CD4-positive, alpha-beta T cell treated with Interleukin-2 at 100 ng/mL for 4 hours (primary cell): ENCODE measurements at regions not wholly inside any gene's neighbourhood (a gene's known extent, or its start where the extent isn't known, plus 50 kb on each side); places are given as distances from the start of the nearest gene placed in this dataset.

Experiments
- DNase-seq: peaks from one replicate; pipeline ENCODE4 v3.0.0-alpha.2; 2020; ENCODE audit warnings: low spot score

DNA sequence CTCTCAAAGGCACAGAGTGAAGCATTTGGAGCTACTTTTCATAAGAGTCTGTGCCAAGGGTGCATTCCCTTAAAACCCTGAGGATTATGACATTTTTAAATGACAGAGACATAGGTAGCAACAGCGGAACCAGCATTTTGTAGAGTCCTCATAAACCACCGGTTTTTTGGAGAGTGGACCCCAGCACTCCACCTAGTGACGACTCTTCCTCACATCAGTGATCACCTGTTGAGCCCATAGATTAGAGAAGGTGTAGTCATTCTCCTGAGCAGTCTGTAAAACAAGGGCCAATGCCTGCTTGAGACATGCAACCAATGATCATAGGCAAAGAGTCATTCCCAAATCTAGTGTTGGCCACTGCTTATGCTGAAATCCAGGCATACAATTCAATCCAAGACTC lies 399.1 kb downstream of the GXYLT1 start:
- DNase-seq: no peak

DNA sequence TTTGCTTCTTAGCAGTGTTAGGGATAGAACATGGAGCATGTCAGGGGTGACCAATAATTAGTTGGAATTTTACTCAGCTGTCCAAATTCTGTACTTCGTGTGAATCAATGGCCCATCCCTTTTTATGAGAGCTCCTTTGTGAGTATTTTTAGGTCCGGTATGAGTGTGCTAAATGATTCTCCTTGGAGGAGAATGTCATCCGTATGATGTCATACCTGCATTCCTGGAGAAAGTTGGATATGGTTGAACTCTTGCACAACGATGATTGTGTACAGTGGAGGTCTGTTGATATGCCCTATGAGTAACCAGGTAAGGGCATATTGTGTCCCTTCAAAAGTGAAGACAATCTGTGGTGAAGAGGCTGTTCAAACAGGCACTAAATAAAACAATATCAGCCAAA lies 400.8 kb downstream of the GXYLT1 start:
- no peak for DNase-seq

DNA sequence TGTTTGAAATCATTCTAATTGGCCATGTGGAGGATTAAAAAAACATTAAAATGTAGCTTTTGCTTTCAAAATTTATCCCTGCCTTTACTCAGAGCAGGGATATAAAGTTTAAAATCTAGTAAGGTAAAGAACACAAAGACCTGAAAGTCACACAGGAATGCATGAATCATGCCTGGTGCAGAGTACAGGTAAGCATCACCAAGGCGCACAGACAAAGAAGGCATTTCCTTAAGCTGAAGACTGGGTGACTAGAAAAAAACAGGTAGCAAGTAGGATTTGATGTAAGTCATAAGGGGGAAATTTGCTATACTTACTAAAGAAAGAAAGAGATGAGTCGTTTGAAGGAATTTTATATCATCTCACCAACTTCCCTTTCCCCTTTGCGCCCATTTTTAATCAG lies 405.6 kb downstream of the GXYLT1 start:
- DNase-seq: no peak

DNA sequence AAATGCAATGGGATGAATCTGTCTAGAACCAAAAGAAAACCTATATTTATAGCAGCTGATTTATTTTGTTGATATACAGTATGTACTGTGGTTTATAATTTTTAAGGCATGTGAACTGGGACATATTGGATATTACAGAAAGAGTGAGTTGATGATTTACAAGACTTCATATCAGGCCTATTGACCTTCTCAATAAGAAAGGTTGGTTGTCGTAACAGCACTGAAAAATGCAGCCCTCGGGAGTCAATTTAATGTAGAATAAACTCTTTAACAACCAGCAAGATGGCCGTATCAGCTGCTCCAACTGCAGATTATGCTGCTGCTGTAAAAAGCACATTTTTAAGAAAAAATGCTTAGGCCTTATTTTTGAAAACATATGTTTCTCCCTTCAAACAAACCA lies 407.3 kb downstream of the GXYLT1 start:
- DNase-seq: no peak

DNA sequence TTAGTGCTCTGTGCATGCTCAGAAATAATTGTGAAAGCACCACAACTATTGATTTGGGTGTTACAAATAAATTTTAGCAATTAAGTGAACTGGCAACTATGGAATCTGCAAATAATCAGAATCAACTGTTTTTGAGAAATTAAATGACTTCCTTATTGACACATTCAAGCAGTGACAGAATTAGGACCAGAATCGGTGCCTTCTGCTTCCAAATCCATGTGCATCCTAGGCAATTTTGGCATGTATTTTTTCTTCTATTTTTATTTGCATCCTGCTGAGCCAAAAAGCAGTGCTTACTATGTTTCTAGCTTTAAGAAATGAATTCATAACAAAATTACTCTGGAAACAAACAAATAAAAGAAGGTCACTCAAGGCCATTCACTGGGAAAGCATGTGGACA lies 408.2 kb downstream of the GXYLT1 start:
- DNase-seq: no peak

DNA sequence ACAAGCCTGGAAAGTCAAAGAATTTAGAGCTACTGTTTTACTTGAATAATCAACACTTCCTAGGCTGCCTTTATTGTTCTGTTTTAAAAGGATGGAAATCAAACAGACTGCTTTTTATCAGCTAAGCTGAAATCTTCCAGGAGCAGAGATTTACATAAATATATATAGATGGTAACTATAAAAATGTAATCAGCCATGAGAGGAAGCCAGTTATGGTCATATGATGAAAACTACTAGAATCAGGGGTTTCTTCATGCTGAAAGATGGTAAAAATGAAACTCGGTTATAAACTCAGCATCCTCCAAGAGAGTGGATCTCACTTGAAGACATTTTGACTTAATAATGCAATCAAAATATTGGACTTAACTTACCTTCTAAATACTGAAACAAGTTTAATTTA lies 413.0 kb downstream of the GXYLT1 start:
- DNase-seq: no peak

DNA sequence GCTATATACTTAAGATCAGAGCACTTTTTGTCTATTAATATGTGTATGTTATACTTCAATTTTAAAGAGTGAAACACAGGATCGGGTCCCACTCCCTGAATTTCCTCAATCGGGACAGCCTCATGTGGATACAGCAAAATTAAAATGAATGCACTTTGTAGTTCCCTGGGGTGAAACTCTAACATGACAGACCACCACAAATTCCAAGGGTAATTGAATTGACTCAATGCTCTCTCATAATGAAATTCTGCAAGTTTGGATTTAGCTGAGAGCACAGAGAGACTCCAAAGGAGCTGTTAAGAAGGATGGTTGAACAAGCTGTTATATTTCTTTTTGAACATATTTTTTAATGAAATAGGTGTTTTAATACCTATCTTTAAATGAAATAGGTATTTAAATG lies 413.6 kb downstream of the GXYLT1 start:
- DNase-seq: no peak

DNA sequence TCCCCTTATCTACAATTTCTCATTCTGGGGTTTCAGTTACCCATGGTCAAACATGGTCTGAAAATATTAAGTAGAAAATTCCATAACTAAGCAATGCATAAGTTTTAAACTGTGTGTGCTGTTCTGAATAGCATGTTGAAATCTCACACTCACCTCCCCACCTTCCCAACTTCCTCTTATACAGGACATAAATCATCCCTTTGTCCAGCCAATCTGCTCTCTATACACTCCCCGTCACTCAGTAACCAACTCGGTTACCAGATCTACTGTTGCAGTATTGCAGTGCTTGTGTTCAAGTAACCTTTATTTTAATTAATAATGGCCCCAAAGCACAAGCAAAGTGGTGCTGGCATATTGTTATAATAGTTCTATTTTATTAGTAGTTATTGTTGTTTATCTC lies 420.5 kb downstream of the GXYLT1 start:
- no peak for DNase-seq

DNA sequence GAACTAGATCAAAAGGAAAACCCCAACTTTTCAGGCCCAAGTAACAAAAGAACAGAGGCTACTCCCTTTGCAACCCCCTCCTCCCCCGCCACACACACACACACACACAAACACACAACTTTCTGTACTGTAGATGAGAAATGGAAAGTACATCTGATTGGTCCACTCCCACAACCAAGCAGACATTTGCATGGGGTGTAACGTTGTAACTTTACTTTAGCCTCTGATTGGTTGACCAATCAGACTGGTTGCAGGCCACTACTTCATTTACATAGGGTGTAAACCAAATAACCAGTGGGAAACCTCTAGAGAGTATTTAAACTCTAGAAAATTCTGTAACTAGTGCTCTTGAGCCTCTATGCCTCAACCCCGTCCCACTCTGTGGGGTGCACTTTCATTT lies 425.5 kb downstream of the GXYLT1 start:
- DNase-seq: no peak

DNA sequence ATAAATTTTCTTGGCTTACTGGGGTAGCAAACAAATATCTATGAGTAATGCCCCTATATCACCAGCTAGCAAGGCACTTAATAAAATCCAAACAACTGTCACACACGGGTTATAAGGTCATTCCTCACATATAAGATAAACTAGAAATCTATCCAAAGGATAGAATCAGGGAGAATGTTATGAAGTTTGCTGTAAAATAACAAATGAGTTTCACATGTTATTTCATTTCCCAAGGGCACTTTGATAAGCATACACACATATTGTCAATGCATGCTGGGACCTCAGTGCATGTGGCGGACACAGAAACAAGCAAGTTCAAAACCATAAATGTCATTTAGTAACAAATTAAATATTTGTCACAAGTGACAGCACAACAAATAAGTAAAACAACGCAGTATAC lies 429.4 kb downstream of the GXYLT1 start:
- no peak for DNase-seq

DNA sequence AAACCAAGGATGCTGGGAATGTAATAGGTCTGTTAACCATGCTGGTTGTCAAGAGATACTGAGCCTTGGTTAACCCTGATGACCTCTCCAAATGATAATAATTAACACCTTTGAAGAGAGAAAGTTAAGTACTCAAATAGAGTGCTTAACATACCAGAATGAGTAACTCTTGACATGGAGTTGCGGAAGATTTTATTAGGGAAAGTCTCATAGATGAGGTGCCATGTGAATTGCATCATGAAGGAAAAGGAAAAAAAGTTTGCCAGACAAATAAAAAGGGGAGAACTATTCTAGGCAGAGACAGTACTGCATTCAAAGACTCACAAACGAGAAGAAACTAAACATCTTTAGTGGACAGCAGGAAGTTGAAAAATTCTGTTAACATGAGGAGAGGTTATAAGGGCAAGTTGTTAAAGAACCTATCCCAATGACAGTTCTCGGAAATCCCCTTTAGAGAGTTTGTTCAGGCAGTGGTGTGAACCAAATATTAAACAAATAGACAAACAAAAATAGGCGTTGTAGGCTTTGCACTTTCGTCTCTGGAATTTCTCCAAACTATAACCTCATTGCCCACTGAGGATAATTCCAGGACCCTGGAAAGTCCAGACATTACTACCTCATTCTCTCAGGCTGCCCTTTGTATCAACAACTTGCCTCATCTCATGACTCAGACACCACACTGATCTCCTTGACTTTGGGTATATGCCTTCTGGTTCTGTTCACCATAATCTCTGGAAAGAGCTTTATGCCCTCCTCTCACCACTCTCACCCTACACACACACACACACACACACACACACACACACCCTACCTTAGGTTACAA lies 435.0 kb downstream of the GXYLT1 start:
- DNase-seq: no peak

DNA sequence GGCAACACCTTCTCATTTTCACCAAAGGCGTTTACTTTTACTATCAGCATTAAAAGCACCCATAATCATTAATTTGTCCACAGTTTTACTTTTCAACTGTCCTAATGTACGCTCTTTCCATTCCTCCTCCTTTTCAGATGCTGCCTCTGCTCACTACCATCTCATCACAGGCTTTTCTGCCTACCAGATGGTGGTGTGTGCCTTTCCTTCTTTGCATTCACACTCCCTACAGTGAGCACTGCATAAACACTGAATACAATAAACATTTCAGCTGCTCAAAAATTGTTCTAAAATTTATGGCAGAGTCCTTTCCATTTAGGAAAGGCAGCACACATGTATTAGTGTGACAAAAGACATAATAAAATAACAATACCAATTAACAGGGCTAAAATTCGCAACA lies 435.7 kb downstream of the GXYLT1 start:
- no peak for DNase-seq

DNA sequence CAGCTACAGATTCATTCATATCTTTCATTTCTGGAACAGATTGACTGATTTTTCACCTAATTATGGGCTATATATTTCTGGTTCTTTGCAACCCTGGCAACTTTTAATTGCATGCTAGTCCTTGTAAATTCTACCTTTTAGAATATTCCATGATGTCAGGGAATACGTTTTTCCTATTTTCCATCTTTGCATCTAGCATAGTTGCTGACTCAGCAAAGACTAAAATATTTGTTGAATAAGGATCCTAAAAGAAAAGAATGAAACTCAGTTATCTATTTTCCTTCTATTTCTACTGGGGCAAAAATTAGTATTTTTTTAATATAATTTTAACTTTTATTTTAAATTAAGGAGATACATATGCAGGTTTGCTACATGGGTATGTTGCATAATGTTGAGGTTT lies 438.3 kb downstream of the GXYLT1 start:
- no peak for DNase-seq

DNA sequence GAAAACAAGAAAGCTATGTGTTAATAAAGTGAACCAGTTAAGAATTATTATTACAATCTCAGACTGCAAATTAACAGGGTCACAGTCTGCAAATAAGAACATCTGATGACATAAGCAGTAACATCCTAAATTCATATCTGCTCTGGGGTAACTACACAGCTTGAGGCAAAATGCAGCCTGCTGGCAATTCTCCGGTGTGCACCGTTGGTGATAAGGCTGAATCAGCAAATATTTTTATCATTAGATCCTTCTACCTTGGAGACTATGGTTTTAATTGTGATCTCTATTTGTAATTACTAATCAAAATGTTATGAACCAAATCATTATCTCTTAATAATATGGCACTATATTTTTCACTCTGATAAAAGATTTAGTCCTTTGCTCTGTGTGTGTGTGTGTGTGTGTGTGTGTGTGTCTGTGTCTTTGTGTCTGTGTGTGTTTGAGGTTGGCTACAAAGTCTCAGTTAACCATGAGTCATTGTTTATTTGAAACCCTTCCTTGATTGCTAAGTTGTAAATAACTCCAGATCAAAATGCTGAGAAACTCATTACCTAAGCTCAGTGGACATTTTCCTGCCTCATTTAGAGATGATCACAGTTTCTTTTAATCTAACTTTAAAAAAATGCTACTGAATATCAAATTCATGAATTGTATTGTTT lies 442.6 kb downstream of the GXYLT1 start:
- no peak for DNase-seq

DNA sequence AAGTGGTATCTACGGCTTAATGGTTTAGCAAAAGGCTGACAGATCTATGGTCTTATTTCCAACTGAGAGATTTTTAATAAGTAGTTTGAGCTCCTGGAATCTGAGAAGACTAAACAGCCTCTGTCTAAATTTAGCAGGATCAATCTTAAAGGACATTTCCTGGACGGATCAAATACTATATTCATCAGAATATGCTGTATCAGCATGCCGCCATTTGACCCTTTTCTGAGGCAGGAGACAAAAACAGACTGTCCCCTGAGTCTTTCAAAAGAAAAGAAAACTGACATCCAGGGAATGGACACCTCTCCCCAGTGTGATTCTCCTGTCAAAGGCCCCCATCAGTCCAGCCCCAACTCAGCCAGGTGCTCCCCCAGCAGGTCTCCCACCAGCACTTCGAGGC lies 443.7 kb downstream of the GXYLT1 start:
- DNase-seq: no peak

DNA sequence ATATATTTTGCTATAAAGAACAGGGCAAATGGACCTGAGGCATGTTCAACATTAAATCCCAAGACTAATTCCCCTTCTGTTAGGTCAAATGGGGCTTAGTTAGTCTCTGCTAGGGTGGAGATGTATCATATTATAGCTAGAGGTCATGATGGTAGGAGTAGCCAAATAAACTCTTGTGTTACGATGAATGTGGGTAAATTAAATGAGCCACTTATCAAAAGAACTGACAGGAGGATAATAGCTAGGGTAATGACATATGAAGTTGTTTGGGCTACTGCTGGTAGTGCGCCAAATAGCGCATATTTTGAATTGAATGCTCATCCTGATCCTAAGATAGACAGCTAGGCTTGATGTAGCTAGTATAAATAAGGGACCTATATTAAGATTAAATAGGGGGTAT lies 445.0 kb downstream of the GXYLT1 start:
- DNase-seq: no peak

DNA sequence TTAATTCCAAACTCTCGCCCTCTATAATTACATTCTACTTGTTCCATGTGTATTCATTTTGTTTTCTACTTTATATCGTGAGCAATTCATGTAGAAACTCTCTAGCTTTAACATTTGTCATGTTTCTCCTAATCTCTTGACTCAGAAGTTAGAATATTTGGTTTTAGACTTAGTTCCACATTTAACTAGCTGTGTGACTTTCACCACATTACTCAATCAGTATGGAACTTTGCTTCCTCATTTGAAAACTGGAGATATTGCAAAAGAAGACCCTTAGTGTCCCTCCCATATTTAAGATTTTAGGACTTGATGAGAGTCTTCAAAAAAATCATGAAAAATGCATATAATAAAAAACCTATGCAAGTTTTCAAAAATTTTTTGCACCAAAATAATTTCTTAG lies 447.5 kb downstream of the GXYLT1 start:
- no peak for DNase-seq

DNA sequence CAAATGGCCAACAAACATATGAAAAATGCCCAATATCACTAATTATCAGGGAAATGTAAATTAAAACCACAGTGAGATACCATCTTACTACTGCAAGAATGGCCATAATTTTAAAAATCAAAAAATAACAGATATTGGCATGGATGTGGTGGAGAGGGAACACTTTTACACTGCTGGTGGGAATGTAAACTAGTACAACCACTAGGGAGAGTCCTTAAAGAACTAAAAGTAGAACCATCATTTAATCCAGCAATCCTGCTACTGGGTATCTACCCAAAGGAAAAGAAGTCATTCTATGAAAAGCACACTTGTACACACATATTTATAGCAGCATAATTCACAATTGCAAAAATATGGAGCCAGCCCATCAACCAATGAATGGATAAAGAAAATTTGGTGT lies 459.7 kb downstream of the GXYLT1 start:
- peak; percentile 18 for DNase-seq

DNA sequence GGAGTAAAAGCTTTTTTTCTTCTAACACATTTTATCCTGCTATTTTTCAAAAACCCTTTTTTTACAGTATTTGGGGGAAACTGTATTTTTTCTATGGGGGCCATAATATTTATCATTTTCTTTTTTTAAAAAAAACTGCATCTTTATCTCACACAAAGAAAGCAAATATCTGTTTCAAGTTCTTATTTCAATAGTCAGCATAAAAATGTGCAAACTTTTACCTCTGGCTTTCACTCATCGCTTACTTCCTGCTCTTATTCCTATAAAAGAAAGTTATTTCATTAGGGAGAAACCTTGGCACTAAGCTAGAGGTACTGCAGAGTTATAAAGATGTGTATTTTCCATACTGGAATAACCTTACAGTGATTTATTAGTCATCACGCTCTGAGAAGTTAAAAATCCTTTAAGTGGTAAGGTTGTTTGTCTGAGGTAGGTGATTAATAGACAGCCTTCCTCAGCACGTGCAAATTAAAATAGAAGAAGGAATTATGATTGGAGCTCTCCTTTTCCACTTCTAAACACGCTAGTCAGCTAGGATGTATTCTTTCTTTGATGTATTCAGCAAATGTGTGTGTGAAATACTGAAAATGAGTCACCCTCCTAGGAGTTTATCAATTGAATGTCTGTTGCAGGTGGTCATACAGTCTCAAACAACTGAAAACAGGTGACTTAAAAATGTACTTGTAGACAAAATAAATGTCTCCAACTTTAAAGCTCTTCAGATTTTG lies 461.0 kb downstream of the GXYLT1 start:
- no peak for DNase-seq

DNA sequence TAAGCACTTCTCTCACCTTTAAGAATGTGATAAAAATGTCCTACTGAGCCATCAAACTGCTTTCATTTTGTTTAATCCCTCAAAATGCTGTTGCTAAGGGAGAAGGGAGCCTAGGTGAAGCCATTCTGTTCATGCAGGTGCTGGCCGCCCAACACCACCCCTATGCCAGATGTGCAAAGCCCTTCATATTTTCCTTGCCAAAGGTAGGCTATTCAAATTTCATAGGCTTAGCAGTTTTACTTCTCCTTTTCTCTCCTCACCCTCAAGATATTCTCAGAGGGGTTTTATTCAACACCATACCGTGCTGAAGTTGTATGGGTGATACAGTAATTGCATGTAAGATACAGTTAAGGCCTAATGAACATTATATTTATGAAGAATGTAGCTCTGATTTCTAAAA lies 461.7 kb downstream of the GXYLT1 start:
- DNase-seq: no peak

DNA sequence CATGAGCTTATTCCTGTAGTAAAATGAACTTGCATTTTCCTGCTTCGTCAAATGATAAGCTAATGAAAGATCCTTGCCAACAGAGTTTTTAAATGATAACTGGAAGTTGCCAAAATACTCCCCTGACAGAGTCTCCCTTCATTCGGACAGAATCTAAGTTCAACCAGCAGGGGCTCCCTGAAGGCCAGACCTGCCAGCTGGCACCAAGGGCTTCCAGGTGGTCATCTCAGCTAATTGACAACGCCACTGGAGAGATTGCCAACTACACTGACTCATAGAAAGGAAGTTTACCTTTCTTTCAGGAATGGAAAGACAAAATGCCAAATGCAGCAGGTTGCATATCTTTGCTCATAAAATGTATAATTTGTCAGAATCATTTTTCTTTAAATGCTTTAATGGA lies 462.8 kb downstream of the GXYLT1 start:
- no peak for DNase-seq

DNA sequence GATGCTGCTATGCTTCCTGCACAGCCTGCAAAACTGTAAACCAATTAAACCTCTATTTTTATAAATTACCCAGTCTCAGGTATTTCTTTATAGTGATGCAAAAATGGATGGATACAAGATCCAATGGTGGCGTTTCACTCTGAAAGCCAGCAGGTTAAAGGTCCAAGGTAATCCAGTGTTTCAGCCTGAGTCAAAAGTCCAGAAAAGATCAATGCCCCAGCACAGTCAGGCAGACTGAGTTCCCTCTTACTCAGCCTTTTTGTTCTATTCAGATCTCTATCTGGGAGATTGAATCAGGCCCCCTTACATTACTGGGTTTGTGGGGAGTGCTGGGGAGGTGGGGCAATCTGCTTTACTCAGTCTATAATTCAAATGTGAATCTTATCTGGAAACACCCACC lies 464.5 kb downstream of the GXYLT1 start:
- no peak for DNase-seq

DNA sequence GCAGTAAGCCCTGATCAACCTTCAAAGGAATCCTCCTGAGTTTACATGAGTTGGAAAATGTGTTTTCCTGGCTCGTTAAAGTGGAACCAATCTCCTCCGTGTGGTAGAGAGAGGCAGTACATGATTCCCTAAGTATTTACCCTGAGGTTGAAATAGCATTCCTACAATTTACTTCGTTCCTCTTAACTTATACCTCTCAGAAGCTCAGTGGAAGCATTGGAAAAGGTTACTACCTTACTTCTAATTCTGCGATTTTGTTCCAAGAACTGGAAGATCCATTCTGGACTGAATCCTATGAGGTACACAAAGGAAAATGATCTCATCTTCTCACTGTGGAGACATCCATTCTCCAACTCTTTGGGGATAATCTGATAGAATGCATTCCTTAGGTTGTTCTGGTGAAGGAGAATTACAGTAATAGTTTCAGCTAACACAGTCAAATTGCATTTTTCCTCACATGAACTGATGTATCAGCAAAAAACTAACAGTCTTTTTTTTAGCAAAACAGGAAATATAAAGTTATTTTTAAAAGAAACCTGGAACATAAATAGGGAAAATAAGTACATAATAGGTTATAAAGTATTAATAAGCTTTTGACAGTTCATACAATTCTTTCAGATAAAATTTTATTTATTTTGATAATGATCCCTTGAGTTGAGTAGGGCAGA lies 475.6 kb downstream of the PDZRN4 start:
- DNase-seq: no peak
